ENCODE measurements at regions not wholly inside any gene's neighbourhood (a gene's known extent, or its start where the extent isn't known, plus 50 kb on each side); places are given as distances from the start of the nearest gene placed in this dataset.

DNA sequence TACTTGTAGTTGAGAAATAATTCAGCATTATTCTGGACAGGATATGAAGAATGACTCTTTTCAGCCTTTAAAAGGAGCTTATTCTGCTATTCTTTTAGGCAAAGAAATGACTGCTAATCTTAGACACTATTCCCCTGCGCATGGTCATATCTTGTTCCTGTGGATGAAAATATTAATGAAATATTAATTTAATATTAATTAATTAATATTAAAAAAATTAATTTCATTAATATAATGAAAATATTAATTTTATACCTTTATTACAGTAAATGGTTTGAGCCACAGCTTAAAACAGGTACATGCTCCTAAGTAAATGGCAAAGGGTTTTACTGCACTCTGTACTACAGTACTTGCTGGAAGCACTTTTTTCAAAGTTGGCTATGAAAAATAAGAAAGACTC lies 890.1 kb upstream of the PIK3C3 start:
- TF ChIP-seq, protein P1, sequence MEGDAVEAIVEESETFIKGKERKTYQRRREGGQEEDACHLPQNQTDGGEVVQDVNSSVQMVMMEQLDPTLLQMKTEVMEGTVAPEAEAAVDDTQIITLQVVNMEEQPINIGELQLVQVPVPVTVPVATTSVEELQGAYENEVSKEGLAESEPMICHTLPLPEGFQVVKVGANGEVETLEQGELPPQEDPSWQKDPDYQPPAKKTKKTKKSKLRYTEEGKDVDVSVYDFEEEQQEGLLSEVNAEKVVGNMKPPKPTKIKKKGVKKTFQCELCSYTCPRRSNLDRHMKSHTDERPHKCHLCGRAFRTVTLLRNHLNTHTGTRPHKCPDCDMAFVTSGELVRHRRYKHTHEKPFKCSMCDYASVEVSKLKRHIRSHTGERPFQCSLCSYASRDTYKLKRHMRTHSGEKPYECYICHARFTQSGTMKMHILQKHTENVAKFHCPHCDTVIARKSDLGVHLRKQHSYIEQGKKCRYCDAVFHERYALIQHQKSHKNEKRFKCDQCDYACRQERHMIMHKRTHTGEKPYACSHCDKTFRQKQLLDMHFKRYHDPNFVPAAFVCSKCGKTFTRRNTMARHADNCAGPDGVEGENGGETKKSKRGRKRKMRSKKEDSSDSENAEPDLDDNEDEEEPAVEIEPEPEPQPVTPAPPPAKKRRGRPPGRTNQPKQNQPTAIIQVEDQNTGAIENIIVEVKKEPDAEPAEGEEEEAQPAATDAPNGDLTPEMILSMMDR (IDR thresholded peaks at IDR 0.05; ENCODE audit: low read length), result no peak
- TF ChIP-seq EZH2 (IDR thresholded peaks at IDR 0.05; ENCODE audit: borderline replicate concordance, low read length), result no peak
